Fibroblast of skin of left quadriceps (primary cell): ENCODE measurements at regions not wholly inside any gene's neighbourhood (a gene's known extent, or its start where the extent isn't known, plus 50 kb on each side); places are given as distances from the start of the nearest gene placed in this dataset.

ENCODE experiments used
- DNase-seq, 2 experiments: peaks; one replicate each; pipeline ENCODE4 v3.0.0-alpha.2; 2013; ENCODE audit warnings: low read depth in 2 of 2

DNA sequence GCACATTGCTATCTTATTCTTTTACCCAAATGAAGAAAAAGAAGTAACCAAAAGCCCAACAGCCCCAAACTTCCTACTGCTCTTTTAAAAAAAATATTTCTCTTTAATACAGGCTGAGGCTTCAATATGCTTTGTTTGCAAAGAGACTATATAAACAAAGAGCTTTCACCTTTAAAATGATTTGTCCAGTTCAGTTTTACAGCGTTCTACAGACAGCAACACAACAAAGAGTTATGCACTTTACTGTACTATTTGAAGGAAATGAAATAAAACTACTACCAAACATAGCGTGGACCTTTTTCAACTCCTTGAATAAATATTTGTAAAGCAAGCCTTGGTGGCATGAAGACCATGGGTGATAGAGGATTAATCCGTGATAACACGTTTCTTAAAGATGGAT, 151.2 kb downstream of the FGF9 start:
- no peak for DNase-seq

DNA sequence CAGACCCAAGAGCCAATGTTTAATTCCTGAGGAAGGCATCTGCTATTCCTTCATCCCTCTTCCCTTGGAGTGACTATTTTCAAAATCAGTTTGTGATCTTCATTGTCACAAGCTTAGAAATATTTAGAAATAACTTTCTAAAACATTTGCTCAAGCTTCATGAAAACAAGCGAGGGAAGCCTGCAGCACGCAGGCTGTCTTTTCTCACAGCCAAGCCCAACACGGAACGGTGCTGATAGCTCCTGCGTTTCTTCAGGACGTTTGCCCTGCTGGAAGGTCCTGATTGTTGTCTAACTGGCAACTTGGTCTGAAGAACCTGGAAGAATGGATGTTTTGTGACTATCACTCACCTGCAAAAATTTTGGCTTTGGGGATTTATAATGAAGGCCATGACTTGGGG, 152.5 kb downstream of the FGF9 start:
- no peak for DNase-seq

GRCh38 chr13:21823949-21824348, 153.1 kb downstream of the FGF9 start:
- DNase-seq = no peak

DNA sequence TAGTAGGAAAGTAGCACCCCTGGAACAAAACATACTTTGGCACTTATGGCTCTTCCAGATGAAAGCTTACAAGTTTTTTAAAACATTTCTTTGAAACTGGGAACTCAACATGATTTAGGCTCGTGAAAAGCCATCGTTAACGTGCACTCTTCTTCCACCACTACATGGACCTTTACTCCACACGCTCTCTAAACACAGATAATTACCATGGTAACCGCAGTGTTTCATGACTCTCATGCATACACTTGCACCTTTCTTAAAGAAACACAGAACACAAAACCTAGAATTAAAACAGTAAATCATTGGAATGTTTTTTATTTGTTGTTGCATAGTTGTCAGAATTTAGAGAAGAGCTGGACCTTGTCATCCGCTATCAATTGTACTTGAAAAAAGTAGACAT, 154.3 kb downstream of the FGF9 start:
- no peak for DNase-seq

- no peak for DNase-seq
These were observed 154.9 kb downstream of the FGF9 start for GRCh38 chr13:21825801-21826200.

GRCh38 chr13:21826214-21827015, 155.5 kb downstream of the FGF9 start:
- DNase-seq = no peak

DNA sequence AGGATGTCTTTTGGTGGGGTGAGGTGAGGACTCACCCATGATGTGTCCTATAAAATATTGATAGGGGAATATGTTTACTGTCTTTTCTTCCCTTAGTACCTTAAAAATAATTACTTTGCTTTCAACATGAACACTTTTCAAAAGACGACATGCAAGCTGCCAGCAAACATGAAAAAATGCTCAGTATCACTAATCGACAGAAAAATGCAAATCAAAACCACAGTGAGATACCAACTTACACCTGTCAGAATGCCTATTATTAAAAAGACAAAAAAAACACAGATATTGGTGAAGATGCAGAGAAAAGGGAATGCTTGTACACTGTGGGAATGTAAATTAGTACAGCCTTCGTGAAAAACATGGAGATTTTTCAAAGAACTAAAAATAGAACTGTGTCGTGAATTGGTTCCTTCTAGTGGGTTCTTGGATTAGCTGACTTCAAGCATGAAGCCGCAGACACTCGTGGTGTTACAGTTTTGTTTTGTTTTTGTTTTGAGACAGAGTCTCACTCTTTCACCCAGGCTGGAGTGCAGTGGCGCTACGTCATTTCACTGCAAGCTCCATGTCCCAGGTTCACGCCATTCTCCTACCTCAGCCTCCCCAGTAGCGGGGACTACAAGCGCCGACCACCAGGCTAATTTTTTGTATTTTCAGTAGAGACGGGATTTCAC, 160.9 kb downstream of the FGF9 start:
- DNase-seq = no peak

DNA sequence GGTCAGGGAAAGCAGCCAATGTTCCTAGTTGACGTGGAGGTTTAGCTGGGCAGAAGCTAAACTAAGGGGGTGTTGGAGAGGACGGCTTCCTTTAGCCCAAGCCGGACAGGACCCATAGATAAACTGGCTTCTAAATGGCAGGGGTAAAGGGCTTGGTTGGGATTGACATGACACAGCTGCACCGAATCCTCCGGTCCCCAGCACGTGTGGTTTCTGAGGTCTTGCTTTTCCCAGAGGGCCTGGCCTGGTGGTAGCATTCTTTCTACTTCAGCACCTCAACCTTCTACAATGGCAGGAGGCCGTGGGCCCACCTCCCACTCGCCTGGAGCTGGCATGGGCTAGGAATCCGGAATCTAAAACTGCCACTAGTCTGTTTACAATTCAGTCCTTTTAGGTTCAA, 163.0 kb downstream of the FGF9 start:
- no peak for DNase-seq

DNA sequence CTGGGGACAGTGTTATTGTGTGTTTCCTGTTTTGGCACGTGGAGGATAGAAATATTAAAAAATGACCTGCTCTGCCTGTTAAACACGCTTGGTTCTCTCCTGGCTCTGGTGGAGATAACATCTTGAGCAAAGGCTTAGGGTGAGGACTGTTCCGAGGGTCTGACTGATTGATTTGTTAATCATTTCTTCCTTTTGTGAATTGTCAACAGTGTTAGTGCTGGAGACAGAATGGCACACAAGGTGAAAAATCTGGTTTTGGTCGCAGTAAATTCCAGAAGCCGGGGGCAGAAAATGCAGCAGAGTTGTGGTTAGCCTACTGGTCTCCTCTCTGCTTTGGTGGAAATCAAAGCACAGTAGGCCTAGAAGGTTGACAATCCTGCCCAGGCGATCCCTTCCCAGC, 163.6 kb downstream of the FGF9 start:
- no peak for DNase-seq

DNA sequence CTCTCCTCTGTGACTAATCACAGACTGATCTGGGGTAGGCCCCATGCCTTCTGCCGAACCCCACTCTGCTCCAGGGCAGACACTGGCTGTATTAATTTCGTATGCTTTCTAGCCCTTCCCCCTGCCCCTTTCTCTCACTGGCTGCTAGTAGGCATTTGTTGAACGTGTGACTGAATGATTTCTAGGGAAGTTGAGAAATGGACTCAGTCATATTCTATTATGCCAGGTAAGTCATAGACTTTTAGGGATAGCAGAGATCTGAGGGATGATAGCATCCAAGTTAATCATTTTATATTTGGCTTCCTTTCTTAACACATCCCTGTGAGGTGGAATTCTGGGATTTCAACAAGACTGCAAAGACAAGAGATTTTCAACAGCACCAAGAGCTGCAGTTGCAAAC, 166.4 kb downstream of the FGF9 start:
- DNase-seq = no peak

DNA sequence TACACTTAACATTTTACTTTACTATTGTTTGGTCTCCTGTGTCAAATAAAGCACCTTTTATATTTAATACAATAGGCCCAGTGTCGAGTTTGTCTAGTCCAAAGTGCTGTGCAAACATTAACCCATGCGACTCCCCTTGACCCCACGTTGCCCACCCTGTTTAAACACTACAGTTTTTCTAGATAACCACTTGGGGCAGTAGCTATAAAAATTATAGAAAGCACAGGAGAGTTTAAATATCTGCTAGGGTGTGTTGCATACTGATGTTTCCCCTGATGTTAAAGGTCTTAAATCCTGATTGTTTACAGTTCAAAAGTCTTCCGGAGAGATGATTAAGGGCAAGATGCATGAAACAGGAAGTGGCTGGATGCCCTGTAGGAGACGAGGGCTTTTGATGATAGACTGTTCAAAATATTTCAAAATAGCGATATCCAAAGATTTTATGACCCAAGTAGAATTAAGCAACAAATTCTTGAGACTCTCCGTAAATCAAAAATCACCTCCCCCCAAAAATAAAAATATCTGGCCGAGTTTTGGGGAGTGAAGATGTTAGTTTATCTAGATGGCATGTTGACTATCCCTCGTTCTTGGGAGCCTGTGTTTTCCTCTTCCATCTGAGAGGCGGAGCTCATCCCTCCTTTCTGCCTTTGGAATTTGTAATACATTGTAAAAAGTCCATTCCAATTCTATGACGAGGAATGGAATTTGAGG, 167.1 kb downstream of the FGF9 start:
- no peak for DNase-seq

- DNase-seq = no peak
These were observed 175.7 kb downstream of the FGF9 start for GRCh38 chr13:21846605-21847004.

- no peak for DNase-seq
These were observed 178.4 kb downstream of the FGF9 start for GRCh38 chr13:21849323-21849722.

DNA sequence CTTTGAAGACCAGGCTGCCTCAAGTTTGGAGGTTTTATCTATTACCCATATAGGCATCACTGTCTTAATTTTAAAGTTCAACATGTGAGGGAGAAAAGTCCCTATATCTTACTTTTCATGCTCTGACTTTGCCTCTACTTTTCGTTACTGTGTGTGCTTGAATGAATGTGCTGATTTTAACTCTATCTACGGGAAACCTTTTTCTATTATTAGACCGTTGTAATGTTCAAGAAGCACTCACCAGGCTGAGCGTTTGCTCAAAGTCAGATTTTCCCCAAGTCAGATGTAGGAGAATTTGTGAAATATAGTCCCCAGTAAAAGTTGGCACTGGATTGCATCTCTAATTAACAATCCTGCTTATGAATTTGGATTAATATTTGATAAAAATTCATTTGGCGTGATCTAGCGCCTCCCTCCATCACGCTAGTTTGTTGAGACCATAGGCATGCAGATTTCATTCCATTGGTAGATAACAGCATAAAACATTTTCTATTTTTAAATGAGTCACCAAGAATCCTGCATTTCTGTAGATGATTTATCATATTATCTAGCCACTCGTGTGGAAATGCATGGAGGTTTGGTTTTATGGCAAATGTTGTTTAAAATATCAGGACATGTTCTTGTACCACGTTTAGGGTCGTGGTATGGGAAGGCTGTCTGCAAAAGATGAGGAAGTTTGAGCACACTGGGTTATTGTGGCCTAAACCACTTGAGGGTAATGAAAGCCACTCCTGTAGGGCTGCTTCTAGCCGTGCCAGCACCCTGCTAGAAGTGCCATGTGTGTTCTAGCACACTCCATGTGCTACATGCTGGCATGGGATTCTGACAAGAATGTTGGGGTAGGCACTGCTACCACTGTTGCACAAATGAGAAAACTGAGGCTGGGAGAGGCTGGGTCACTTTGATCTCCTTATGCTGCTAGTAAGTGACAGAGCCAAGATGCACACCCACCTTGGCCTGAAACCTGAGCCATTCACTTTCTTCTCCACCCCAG, 179.4 kb downstream of the FGF9 start:
- no peak for DNase-seq

DNA sequence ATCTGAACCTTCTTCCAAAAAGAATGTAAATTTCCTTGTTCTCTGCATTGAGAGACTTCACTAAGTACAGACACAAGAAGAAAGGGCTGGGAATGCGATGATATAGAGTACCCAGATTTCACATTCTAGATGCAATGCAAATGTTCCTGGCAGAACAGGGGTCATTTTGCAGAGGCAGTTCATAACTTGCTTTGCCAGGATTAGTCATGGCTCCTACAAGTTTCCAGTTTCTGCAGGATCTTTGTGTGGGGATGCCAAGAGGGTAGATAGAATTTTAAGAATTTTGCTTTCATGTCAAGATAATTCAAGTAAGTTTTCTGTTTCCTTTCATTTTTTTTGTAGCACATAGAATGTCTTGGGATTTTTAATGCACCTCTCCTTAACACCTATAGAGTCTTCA, 181.2 kb downstream of the FGF9 start:
- no peak for DNase-seq

GRCh38 chr13:21853779-21854178, 182.9 kb downstream of the FGF9 start:
- no peak for DNase-seq

GRCh38 chr13:21868823-21869222, 197.9 kb downstream of the FGF9 start:
- DNase-seq = no peak

GRCh38 chr13:21871382-21871781, 200.5 kb downstream of the FGF9 start:
- DNase-seq = no peak

GRCh38 chr13:21871919-21872318, 201.0 kb downstream of the FGF9 start:
- DNase-seq = no peak

- no peak for DNase-seq
These were observed 201.9 kb downstream of the FGF9 start for GRCh38 chr13:21872795-21873194.

GRCh38 chr13:21875116-21875515, 204.2 kb downstream of the FGF9 start:
- DNase-seq = no peak
